HG02884 (cell line): ENCODE measurements at regions not wholly inside any gene's neighbourhood (a gene's known extent, or its start where the extent isn't known, plus 50 kb on each side); places are given as distances from the start of the nearest gene placed in this dataset.

Source experiments
- ATAC-seq: cut with Tn5 transposase; IDR thresholded peaks from one replicate; pipeline ENCODE4 v1.9.1; 2021; ENCODE audit warnings: mild to moderate bottlenecking, moderate library complexity; ENCODE audit not compliant: unreplicated experiment

DNA sequence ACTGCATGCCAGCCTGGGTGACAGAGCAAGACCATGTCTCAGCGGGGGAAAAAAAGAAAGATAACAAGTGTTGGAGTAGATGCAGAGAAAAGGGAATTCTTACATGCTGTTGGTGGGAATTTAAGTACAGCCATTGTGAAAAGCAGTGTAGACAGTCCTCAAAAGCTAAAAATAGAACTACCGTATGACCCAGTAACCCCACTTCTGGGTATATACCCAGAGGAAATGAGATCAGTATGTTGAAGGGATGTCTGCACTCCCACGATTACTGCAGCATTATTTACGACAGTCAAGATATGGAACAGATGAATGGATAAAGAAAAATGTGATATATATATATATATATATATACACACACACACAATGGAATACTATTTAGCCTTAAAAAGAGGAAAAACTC is 225.3 kb upstream of the SLC24A2 start:
- no peak for ATAC-seq

DNA sequence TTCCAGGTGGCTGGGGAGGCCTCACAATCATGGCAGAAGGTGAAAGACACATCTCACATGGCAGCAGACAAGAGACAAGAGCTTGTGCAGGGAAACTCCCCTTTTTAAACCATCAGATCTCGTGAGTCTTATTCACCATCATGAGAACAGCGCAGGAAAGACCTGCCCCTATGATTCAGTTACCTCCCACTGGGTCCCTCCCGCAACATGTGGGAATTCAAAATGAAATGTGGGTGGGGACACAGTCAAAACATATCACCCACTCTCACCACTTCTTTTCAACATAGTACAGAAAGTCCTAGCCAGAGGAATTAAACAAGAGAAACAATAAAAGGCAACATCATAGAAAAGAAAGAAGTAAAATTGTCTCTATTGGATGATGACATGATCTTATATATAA is 223.4 kb upstream of the SLC24A2 start:
- ATAC-seq = no peak

DNA sequence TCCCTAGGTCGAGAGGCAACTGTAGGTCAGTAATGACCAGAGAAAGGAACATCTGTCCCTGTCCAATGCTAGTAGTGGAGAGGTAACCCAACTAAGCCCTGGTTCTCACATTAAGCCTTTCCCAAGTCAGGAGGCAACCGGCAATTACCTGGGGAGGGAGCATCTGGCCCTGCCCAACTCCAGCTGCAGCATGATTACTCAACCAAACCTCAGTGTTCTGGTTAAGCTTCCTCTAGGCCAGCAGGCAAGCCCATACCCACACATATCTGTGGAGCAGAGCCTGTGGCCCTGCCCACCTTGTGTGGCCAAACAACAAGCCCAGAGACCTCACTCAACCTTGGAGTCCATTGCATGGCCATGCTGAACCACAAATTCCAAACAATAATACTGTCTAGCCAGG is 220.8 kb upstream of the SLC24A2 start:
- ATAC-seq = no peak

DNA sequence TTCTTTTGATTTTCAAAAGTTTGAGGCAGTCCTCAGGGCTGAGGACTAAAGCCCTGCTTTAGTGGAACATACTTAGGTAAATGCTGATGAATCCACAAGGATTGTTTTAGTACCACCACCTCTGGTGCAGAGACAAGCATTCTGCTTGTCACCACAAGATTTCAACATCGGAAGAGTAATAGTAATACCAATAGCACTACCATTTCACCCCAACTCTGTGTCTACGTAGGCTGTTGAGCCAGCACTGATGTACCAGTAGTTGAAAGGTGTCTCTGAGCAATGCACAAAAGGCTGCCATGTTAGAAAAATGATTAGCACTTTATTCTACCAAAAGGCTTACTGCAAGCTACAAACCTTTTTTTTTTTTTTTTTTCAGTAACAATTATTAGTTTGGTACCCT is 213.2 kb upstream of the SLC24A2 start:
- ATAC-seq = no peak

DNA sequence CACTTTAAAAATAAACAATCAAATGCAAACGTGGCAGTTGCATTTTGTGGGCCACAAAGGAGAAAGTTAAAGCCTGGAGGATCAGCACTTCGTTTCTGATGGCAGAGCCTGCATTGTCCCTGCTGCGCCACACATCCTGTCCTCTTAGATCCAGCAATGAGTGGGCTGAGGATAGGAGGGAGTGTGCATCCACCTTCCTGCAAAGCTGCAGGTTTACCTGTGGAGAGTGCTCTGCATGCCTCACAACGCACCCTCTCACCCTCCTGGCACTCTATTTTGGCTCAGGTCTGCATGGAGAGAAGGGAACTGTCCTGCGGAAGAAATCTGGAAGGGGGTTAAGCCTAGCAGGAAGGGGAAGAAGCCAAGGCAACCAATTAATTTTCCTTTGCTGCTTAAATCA is 212.2 kb upstream of the SLC24A2 start:
- no peak for ATAC-seq

DNA sequence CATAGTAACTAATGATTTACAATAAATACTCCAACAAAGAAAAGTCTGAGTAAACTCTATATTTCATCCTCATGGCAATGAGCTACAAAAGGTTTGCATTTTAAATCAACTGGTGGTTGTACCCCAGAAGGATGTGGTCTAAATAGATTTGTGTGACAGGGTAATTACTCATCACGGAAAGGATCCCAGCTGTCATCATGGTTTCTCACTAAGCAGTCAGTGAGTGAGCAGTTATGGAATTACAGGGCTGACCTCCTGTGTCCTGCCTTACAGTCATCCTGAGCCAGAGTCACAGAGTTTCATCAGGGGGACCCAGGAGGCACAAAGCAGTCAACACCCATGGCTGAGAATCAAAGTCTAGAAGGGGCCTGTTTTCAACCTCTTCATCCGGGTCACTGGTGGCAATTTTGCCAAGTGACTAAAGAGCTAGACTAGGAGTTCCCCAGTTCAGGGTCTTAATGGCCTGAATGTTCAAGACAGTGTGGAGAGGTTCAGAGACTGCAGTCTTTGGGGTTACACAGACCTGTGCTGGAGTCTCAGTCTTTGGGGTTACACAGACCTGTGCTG is 210.7 kb upstream of the SLC24A2 start:
- ATAC-seq = peak; percentile 88

DNA sequence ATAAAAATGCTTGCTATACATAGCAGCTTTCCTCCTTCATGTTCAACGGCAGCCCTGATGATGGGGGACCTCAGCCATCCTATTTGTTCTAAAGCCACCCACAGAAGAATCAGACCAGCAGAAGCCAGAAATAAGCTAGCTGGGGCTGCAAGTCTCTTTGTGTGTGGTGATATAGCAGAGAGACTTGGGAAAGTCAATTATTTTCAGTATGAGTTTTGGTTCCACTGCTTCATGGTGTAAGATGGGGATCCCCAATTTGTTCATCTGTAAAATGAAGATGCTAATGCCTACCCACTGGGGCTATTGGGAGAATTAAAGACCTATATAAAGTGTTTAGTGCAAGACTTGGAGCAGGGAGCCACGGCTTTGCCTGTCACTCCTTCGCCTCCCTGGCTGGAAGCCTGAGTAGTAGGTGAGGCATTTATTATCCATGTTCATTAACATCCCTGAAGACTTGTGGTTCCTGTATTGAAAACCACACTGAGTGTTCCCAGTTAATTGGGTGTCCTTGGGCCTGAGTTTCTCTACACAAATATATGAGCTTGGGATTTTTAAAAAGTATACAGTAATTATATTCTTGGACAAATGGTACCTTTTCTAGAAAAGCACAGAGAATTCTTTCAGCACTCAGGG is 210.1 kb upstream of the SLC24A2 start:
- peak; percentile 33 for ATAC-seq

DNA sequence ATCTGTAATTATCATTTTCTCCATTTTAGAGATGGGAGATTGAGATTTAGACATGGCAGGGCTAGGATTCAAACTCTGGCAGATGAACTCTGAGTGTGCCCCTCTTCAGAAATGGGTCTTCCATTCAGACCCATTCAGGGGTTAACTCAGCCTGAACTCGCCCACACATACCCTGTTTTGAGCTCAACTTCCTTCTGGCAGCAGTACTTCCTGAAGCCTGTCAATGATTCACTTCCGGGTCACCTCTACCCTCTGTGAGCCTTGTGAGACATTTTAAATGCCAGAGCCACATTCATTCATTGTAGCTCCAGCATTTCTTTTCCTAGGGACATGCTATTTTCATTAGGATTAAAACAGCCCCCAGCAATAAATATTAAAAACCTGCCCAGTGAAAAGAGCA is 209.3 kb upstream of the SLC24A2 start:
- ATAC-seq = no peak

DNA sequence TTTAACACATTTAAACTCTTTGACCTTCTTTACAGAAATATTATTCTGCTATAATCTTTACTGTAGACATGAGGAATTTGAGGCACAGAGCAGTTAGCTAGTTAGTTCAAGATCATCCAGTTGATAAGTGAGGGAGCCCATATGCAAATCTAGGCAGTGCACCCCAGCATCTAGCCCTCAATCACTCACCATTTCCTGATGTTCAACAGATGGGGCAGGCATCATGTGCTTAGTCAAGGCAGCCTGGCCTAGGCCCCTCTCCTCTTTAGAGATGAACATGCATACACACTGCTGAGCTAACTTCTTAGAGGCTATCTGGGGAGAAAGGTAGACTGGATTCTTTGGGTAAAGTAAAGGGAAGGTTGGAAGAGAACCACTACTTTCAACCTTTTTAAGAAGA is 206.8 kb upstream of the SLC24A2 start:
- no peak for ATAC-seq

DNA sequence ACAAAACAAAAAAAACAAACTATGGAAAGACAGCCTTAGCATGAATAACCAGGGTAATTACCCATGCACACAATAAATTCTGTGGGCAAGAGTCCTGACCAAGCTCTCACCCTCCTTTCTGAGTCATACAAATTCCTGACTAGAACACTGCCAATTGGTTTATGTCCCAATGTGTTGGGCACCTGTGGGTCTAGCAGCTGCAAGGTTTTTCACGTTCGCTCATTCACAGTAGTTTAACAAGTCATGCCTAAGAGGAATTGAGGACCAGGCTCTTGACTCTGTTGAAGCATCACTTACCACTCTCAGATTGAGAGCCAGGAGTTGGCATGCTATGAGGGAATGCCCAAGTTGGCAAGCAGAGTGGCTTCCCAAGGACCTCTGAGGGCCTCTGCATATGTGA is 205.5 kb upstream of the SLC24A2 start:
- no peak for ATAC-seq

DNA sequence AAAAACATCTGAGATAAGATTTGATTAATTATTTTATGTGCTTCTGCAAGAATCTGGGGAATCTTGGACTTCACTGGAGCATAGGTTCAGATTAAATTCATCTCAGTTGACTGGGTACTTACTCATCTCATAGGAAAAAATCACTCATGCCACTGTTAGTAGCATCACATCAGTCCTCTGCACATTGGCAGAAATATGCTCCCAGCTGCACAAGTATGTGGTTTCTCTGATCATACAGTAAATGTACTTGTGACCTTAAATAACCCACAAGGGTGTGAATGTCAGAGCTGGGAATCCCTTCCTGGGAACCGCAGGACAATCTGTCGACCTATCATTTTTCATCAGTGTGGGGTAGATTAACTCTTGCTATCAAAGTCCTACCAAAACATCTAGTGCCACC is 203.7 kb upstream of the SLC24A2 start:
- no peak for ATAC-seq

DNA sequence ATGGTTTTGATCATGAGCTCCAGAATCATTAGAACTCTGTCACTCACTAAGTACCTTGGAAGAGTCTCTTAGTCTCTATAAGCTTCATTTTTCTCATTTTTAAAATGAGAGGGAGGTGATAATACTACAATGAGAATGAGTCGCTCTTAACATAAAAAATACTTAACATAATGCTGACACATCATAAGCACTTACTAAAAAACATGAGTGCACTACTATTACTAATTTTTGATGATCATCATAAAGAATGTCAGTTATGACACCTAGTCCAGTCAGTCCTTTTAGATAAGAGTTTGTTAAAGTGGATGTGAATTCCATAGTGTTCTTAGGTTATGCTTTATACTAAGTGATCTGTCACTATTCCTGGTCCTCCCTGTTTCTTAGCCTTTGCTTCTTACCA is 200.4 kb upstream of the SLC24A2 start:
- no peak for ATAC-seq

DNA sequence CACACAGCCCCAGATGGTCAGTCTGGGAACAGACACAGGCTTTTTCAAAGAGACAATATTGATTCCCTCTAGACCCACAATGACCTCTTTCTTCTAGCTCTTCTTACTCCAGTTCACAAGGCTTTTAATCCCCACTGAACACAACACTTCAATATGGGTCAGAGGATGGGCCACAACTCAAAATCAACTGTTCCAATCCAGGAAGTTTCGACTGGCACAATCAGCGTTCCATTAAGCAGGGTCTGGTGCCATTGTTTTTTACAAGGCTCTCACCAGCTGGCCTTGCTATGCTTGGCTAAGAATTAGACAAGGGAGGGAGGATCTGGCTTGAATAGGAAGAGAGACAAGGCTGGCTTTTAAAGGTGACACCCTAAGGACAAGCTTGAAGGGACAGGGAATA is 199.4 kb upstream of the SLC24A2 start:
- no peak for ATAC-seq

DNA sequence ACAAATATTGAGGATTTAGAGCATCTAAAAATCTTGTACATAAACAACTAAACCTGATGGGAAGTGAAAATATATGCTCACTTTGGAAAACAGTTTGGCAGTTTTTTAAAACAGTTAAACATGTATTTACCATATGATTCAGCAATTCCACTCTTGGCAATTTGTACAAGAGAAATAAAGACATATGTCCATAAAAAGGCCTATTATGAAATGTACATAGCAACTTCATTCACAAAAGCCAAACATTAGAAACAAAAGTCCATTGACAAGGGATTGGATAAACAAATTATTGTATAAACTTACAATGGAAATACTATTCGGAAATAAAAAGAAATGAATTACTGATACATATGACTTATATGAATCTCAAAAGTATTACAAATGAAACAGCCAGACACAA is 196.2 kb upstream of the SLC24A2 start:
- ATAC-seq = no peak

DNA sequence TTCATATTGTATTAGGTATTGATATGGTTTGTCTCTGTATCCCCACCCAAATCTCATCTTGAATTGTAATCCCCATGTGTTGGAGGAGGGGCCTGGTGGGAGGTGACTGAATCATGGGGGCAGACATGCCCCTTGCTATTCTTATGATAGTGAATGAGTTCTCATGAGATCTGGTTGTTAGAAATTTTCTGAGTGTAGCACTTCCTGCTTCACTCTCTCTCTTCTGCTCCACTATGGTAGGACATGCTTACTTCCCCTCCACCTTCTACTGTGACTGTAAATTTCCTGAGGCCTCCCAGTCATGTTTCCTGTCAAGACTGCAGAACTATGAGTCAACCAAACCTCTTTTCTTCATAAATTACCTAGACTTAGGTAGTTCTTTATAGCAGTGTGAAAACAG is 187.4 kb upstream of the SLC24A2 start:
- peak; percentile 62 for ATAC-seq

DNA sequence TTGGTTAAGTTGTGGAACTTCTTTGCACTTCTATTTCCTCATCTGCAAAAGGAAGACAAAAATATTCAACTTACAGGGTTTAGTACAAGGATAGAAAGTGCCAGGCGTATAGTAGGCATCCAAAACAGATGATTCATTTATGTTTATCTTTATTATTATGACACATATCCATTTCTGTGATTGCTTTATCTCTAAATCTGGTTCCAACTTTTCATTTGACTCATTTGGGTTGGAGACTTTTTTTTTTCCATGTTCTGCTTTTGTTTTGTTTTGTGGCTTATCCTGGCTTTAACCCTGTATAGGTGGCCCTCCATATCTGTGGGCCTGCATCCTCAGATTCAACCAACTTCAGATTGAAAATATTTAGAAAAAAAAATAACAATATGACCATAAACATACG is 186.7 kb upstream of the SLC24A2 start:
- no peak for ATAC-seq

DNA sequence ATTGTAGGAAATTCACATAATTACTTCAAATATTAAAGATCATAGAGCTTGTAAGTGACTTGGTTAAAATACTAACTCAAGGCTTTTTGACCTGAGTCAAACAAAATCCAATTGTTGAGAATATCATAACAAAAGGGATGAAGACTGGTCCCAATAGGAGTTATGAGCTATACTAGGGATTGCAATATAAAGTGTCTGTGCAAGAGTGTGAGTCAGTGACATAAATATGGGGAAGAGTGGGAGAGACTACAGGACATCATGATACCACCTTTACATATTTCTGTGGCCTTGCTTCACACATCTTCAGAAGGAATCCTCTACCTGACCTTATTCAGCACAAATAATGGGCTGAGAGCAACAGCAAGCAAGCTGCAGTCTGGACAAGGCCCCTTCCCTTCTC is 180.9 kb upstream of the SLC24A2 start:
- ATAC-seq = no peak

DNA sequence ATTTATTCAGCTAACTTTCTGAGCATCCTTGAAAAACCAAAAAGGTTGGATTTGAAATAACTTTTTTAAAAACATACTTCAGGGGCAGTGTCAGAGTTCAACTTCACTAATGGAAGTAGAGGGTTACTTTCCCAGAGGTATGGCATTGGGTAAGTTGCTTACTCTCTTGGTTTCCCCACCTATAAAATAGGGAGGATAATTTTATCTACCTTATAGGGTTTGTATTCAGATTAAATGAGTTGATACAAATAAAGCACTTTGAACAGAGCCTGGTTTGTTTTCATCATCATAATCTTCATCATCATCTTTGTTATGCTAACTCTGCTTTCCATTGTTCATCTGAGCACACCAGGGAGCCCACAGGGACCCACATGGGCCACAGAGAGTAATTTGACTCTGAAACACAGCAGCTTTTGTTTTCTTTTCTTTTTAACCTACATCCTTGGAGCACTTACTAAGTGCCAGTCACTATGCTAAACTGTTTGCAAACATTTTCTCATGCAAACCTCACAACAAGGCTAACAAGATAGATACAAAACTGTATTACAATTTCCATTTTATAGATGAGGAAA is 179.1 kb upstream of the SLC24A2 start:
- no peak for ATAC-seq

DNA sequence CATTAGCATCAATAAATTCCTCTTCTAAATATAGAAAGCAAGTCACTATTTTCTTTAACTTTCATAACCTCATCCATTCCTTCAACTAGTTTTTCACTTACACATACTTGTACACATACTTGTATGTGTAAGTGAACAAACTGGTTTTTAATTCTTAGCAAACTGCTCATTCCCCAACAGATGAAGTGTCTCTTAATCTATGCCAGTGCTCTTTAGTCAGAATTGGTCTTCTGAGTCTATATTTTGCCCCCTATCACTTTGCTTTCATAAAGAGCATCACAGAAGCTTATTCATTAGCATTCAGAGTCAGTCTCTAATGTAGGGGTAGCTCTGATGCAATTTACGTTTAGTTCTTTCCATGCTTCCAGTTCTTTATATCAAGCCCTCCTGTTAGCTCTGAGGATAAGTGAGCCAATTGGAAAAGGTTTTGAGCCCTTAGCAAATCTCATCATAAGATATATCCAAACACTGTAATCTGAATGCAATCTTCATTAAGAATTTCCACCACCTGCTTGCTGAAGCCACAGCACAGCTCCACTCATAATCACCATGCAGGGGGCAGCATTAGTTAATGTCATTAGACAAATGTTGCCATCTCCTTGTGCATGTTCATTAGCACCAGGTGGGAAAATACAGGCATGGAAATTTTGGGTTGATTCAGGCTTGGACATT is 178.5 kb upstream of the SLC24A2 start:
- ATAC-seq = no peak

DNA sequence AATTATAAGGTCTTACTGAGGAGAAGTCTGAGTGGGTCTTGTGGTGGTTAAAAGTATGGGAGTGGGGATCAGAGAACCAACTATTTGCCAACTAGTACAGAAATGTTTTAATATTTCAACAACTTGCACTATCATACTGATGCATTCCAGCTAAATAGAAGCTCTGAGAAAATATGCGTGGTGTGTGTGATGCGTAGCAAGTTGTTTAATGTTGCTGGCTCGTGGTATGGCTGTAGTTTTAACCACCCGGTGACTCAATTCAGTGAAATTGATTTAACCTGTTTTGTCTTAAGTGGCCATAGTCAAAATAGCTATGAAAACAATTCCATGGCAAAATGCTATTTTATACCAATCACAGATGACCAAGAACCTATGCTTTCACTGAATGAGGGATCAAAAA is 176.5 kb upstream of the SLC24A2 start:
- no peak for ATAC-seq

DNA sequence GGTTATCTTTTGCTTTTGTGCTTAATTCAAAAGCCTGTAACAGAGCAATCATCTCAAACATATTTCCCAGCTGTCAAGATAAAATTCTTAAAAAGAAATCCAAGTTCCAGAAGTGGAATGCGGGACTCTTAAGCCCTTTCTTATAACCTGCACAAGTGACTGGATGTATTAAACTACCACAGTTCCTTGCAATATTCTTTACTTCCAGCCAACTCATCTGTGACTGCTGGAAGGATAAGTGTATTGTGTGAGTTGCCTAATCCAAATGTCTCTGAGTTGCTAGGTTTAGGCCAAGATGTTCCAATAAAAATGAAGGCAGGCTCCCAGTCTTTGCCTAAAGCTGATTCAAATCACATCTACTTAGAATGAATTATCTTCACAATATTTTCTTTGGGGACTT is 159.2 kb upstream of the SLC24A2 start:
- ATAC-seq = no peak

DNA sequence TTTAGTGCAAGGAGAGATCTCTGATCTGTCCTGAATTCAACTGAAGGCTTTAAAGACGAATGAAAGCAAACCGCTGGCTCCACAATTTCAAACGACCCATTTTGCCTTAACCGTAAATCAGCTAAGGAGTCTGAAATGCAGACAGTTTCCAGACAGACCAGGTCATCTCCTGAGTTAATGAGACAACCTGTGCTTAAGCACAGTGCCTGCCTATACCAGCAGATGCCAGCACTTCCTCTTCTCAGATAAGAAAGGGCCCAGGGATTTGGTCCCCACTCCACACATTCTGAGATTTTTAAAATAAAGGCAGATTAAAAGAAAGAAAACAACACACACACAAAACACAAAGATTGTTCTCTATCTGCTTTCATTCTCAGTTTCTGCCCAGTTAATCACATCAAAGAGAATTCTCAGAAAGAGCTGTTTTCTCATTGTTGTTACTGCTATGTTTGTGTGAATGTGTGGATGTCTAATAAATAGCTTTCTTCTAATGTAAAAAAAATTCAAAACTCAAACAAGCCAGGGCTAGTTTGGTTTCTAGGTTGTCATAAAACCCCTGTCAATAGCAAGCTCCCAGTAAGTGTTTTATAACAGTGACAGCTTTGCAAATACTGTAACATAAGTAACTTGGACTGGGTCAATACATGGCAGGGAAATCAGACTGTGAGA is 157.7 kb upstream of the SLC24A2 start:
- ATAC-seq = no peak
